Aorta (tissue), 5 donors: ENCODE measurements at regions not wholly inside any gene's neighbourhood (a gene's known extent, or its start where the extent isn't known, plus 50 kb on each side); places are given as distances from the start of the nearest gene placed in this dataset.

Experiments
- ATAC-seq: fragments of 200-7000 bp; cut with Tn5 transposase; one replicate; pipeline ENCODE4 v1.9.1; 2022; ENCODE audit warnings: moderate library complexity; ENCODE audit not compliant: low FRiP score
- DNase-seq, 2 donors: peaks; one replicate each; pipeline ENCODE4 v3.0.0-alpha.2; 2020
- H3K27ac ChIP-seq, 2 donors: one replicate each; pipeline ENCODE4 v1.5.1; 2013; ENCODE audit warnings: low read length in 2 of 2, mild to moderate bottlenecking in 2 of 2, moderate library complexity in 2 of 2, control low read depth in 1 of 2, inconsistent platforms in 1 of 2, low read depth in 1 of 2
- H3K27me3 ChIP-seq, 2 donors: one replicate each; pipeline ENCODE4 v1.6.1; 2013; ENCODE audit warnings: control low read depth in 1 of 2, low read length in 1 of 2, mild to moderate bottlenecking in 1 of 2, moderate library complexity in 1 of 2; ENCODE audit not compliant: insufficient read depth in 2 of 2, control insufficient read depth in 1 of 2
- H3K36me3 ChIP-seq, 2 donors: one replicate each; pipeline ENCODE4 v1.6.1; 2013; ENCODE audit warnings: control low read depth in 1 of 2, low read length in 1 of 2, mild to moderate bottlenecking in 1 of 2; ENCODE audit not compliant: insufficient read depth in 2 of 2, control insufficient read depth in 1 of 2
- H3K4me1 ChIP-seq, 2 donors: one replicate each; pipeline ENCODE4 v1.6.1; 2013; ENCODE audit warnings: low read length in 2 of 2, control low read depth in 1 of 2, mild to moderate bottlenecking in 1 of 2, moderate library complexity in 1 of 2; ENCODE audit not compliant: insufficient read depth in 2 of 2, control insufficient read depth in 1 of 2
- H3K4me3 ChIP-seq, 2 donors: one replicate each; pipeline ENCODE4 v1.5.1; 2013; ENCODE audit warnings: low read length in 2 of 2, control low read depth in 1 of 2, mild to moderate bottlenecking in 1 of 2
- H3K9me3 ChIP-seq: one replicate; pipeline ENCODE4 v1.6.1; 2013; ENCODE audit warnings: mild to moderate bottlenecking, low read length; ENCODE audit not compliant: control insufficient read depth
- WGBS, 2 donors: extraction: QIAGEN DNeasy Blood & Tissue Kit; methylation state at CpG; one replicate each; pipeline ENCODE4 v1.1.7; 2013; 5-methylcytosine and 5-hydroxymethylcytosine counted together
- intact Hi-C, 2 donors: fragments of 100-400 bp; cut with DNase I; formaldehyde crosslinking; loops; one replicate each; pipeline versions ENCODE4 v1.14.2 to v1.15.0; 2022
- donor health status: healthy with polysubstance abuse.
- donor health status: Bipolar disorder and iron deficiency.
- donor health status: DM: no; HTN: no; CAD: no.
- donor health status: DM: no; HTN: no; CAD: no.
- donor health status: DM: yes; HTN: yes; CAD: no.

DNA sequence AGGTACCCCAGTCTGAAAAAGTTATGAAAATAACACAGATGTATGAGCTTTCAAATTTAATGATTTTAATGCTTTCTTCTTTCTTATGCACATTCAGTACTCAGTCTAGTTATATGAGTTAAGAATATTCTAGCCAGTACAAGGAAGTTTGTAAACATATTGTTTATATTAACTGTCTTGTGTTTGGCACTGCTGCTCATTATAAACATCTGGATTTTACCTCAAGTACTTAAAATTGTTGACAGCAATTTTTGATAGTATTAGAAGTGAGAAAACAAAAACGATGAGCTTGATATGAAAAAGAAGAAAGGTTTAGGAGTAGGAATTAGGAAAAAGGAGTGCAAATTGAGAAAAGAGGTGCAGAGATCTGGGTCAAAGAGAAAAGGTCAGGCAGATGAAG lies 293.3 kb downstream of the C3orf38 start:
- DNase-seq (no peak), ATAC-seq (no peak)
- no peak overlapping the region for H3K4me3 ChIP-seq
- no peaks in the 10 kb centered on the region for H3K9me3 ChIP-seq
- no peaks in the 10 kb centered on the region for H3K27me3 ChIP-seq
- intact Hi-C loops = no loop called here
- no peaks in the 10 kb centered on the region for H3K4me1 ChIP-seq
- WGBS, 2 donors = 29 to 51% methylated on average over 1 of the region's 1 CpG
- no peak overlapping the region for H3K27ac ChIP-seq
- no peaks in the 10 kb centered on the region for H3K36me3 ChIP-seq

DNA sequence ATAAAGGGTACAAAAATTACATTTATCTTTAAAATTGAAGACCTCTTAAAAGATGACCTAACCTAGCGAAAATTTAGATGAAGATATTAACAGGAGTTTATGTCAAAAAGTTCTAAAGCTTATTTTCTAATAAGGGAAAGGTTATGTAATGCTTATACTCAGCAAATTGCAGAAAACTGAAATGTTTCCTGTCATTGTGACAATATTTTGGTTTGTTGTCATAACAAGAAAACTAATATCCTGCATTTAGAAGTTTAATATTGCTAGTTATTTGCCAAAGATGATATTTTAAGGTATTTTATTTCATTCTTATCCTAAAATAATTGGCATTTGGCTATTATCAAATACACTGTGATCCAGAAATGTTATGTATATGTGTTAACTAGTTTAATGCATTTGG lies 294.5 kb downstream of the C3orf38 start:
- Histone ChIP-seq H3K4me3 (no peak overlapping the region), H3K27ac (no peak overlapping the region), H3K9me3 (no peaks in the 10 kb centered on the region), H3K4me1 (no peaks in the 10 kb centered on the region), H3K36me3 (no peaks in the 10 kb centered on the region), H3K27me3 (no peaks in the 10 kb centered on the region)
- ATAC-seq = no peak
- 74 to 80% methylated on average over 1 of the region's 1 CpG for WGBS, 2 donors
- no peak for DNase-seq
- intact Hi-C loops = no loop called here

DNA sequence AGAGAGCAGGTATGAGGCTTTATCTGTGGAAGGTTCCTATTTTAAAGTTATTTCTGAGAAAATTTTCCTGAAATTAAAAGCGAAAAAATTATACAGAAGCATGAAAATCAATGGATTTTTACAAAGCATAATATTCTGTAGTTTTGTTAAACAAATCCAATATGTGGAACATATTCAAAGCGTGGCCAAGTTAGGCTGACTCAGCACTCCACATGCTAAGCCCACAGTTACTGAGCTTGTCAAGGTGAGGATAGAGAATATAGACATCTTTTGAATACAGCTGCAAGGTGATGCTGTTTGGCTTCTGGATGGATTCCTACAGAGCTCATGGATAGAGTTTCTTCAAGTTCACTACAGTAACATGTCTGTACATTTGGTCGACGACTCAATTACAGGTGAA lies 302.5 kb downstream of the C3orf38 start:
- 80 to 86% methylated on average over 4 of the region's 4 CpGs for WGBS, 2 donors
- no peak overlapping the region for H3K27ac ChIP-seq
- H3K36me3 ChIP-seq = no peaks in the 10 kb centered on the region
- H3K27me3 ChIP-seq = no peaks in the 10 kb centered on the region
- no peak for DNase-seq
- no peak for ATAC-seq
- H3K9me3 ChIP-seq = no peaks in the 10 kb centered on the region
- intact Hi-C loops = no loop called here
- no peaks in the 10 kb centered on the region for H3K4me1 ChIP-seq
- no peak overlapping the region for H3K4me3 ChIP-seq

DNA sequence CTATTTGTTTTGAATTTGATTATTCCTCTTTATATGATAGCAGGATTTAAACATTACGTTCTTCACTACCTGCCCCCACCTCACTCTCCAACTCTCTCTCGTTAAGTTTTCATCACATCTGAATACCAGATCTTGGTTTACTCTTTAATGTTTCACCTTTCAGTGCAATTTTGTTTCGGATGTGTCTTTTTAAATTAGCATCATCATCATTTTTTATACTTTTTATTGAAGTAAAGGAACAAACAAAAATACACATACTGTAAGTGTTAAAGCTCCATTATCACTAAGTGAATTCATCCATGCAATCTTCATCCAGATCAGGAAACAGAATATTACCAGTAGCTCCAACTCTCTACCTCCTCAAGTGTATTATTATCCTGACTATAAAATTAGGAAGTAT lies 310.6 kb downstream of the C3orf38 start:
- no peak for ATAC-seq
- H3K4me1 ChIP-seq = no peaks in the 10 kb centered on the region
- intact Hi-C loops = no loop called here

DNA sequence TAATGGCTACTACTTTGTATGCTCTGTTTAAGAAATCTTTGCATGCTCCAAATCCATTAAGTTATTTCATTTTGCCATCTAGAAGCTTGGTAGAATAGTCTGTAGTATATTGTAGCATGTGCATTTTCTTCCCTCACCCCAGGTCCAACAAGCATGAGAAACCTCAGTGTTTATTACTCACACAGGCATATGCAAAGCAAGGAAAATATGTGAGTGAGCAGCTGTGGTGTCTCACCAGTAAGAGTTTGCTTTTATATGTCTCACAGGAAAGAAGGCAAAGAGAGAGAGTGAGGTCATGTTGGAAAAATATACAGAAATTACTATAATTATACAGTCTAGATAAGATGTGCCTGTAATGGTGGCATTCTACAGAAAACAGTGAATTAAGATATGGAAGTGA lies 312.5 kb downstream of the C3orf38 start:
- intact Hi-C loops = no loop called here
- Histone ChIP-seq H3K27me3 (no peaks in the 10 kb centered on the region), H3K4me3 (no peak overlapping the region), H3K27ac (no peak overlapping the region), H3K9me3 (no peaks in the 10 kb centered on the region), H3K4me1 (no peaks in the 10 kb centered on the region), H3K36me3 (no peaks in the 10 kb centered on the region)
- DNase-seq (no peak), ATAC-seq (no peak)

More for the DNA sequence above, 310.6 kb downstream of the C3orf38 start:
- 39 to 44% methylated on average over 3 of the region's 3 CpGs for WGBS, 2 donors
- H3K36me3 ChIP-seq = no peaks in the 10 kb centered on the region
- no peaks in the 10 kb centered on the region for H3K9me3 ChIP-seq
- no peak overlapping the region for H3K27ac ChIP-seq
- no peaks in the 10 kb centered on the region for H3K27me3 ChIP-seq
- H3K4me3 ChIP-seq = no peak overlapping the region
- no peak for DNase-seq

DNA sequence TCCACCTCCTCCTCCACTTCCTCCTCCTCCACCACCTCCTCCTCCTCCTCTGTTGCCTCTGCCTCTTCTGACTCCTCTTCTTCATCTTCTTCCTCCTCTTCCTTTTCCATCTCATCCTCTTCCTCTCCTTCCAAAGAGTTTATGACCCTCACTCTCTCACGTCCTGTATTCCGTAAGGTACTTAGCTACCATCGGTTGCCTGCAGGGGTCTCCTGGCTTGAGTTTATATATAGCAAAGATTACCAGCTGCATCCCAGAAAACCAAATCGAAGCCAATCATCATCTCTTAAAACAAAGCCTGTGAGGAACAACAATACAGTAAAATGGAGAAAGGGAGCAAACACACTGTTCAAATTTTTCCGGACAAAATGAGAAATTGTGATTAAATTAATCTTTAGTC lies 317.4 kb downstream of the C3orf38 start:
- ATAC-seq = no peak
- H3K27ac ChIP-seq = no peak overlapping the region
- H3K27me3 ChIP-seq = no peaks in the 10 kb centered on the region
- DNase-seq = no peak
- no peaks in the 10 kb centered on the region for H3K4me1 ChIP-seq
- WGBS, 2 donors = 69 to 83% methylated on average over 5 of the region's 5 CpGs
- intact Hi-C loops = no loop called here
- H3K9me3 ChIP-seq = no peaks in the 10 kb centered on the region
- no peaks in the 10 kb centered on the region for H3K36me3 ChIP-seq
- H3K4me3 ChIP-seq = no peak overlapping the region

DNA sequence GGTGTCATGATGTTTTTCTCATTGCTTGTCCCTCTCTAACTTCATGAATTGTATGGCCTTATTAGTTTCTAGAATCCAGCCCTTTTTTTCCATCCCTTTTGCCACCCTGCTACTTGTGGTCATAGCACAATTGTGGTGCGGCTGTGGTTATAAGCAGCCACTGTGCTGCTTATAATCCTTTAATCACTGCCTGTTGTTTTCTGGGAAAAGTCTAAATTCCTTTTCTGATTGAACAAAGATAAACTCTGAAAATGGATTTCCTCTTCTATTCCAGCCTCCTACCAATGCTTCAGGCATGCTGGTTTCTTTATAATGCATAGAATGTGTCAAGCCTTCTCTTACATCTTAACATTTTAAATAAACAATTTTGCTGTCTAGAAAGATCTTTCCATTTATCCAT lies 319.5 kb downstream of the C3orf38 start:
- intact Hi-C loops = no loop called here
- Histone ChIP-seq H3K27me3 (no peaks in the 10 kb centered on the region), H3K4me3 (no peak overlapping the region), H3K4me1 (no peaks in the 10 kb centered on the region), H3K27ac (no peak overlapping the region), H3K36me3 (no peaks in the 10 kb centered on the region), H3K9me3 (no peaks in the 10 kb centered on the region)
- DNase-seq (no peak), ATAC-seq (no peak)
- 61 to 67% methylated on average over 1 of the region's 1 CpG for WGBS, 2 donors

DNA sequence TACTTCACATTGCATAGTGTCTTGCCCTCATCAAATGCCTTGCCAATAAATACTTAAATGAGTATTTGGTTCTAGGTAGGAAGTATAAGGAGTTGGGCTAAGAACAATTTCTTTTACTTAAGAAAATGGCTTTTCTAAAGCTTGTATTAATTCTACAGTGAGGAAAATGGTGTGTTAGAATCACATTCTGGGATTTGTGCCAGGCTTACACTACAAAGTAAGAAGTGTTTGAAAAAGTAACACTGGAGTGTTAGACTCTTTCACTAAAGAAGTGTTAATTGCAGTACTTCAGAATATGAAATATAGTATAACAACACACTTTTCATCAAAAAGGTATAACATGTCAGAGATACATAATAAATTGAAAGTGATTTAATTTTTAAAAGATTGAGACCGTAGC lies 328.7 kb downstream of the C3orf38 start:
- 33 to 52% methylated on average over 1 of the region's 1 CpG for WGBS, 2 donors
- no peaks in the 10 kb centered on the region for H3K9me3 ChIP-seq
- H3K4me3 ChIP-seq = no peak overlapping the region
- no peaks in the 10 kb centered on the region for H3K27me3 ChIP-seq
- H3K36me3 ChIP-seq = no peaks in the 10 kb centered on the region
- no peaks in the 10 kb centered on the region for H3K4me1 ChIP-seq
- ATAC-seq (no peak), DNase-seq (no peak)
- H3K27ac ChIP-seq = no peak overlapping the region
- intact Hi-C loops = no loop called here

DNA sequence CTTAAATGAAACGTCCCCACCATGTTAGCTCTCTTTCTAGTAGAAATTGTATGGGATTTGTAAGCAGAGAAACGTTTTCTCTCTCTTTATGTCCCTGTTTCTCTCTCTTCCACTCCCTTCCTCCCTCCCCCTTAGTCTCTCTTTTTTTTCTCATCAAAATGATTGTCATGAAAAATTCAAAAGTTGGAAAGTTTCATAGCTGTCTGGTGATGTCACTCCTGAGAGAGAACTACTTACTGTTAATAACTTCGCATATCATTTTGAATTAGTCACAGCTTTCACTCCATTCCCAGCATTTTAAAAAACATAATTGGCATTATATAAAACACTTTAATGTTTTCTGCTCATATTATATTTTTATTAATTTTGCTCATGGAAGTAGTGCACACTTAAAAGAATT lies 331.1 kb downstream of the C3orf38 start:
- Histone ChIP-seq H3K27me3 (no peaks in the 10 kb centered on the region), H3K4me1 (no peaks in the 10 kb centered on the region), H3K36me3 (no peaks in the 10 kb centered on the region), H3K27ac (no peak overlapping the region), H3K4me3 (no peak overlapping the region), H3K9me3 (no peaks in the 10 kb centered on the region)
- ATAC-seq (no peak), DNase-seq (no peak)
- intact Hi-C loops = no loop called here
- WGBS, 2 donors = 39 to 41% methylated on average over 3 of the region's 3 CpGs

DNA sequence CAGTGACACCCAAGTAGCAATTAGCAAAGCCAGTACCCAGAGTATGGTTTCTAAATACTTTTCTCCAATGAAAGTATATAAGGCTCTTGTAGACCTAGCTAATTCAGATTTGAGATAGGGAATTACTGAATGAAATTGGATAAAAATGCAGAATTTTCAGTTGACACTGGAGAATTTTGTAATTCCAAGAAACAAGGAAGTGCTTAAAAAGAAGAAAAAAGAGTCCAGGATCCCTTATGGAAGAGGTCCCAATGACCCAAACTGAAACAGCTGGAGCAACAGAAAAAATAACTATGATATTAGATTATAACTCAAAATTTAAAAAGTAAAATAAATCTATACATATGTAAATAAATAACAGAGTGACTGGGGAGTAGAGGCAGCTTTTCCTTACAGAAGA lies 335.2 kb downstream of the C3orf38 start:
- Histone ChIP-seq H3K9me3 (no peaks in the 10 kb centered on the region), H3K4me1 (no peaks in the 10 kb centered on the region), H3K36me3 (no peaks in the 10 kb centered on the region), H3K27ac (no peak overlapping the region), H3K27me3 (no peaks in the 10 kb centered on the region), H3K4me3 (no peak overlapping the region)
- ATAC-seq (no peak), DNase-seq (no peak)
- intact Hi-C loops = no loop called here
